ENCODE measurements at regions not wholly inside any gene's neighbourhood (a gene's known extent, or its start where the extent isn't known, plus 50 kb on each side); places are given as distances from the start of the nearest gene placed in this dataset.

GRCh38 chr14:21725250-21725649 lies 51.6 kb upstream of the OR4E1 start:
- H3K4me2 ChIP-seq (ENCODE audit: low read depth, low read length) = no peak overlapping the region
- peak; percentile 65 for FAIRE-seq
- no peaks in the 10 kb centered on the region for H3K36me3 ChIP-seq (replicated peaks in 1 of 2; ENCODE audit: control insufficient read depth in 1 of 2, insufficient read depth in 2 of 2, low read length in 2 of 2)
- H3K79me2 ChIP-seq (ENCODE audit: insufficient read depth, low read length) = no peaks in the 10 kb centered on the region
- H3K9me3 ChIP-seq (ENCODE audit: low read length) = no peaks in the 10 kb centered on the region
- no peak for ATAC-seq
- ChIA-PET CTCF (ENCODE audit: low intra/inter-chr PET ratio, low total read pairs) (no interaction called here), POLR2A (no interaction called here)
- no peak overlapping the region for H3K9ac ChIP-seq (ENCODE audit: insufficient read depth, low read depth, low read length)
- no TSS peak for BruUV-seq (replicated peaks)
- no peak for TF ChIP-seq ZSCAN22 (CRISPR knock-in tag; IDR thresholded peaks at IDR 0.05)
- TF ChIP-seq, protein P1, sequence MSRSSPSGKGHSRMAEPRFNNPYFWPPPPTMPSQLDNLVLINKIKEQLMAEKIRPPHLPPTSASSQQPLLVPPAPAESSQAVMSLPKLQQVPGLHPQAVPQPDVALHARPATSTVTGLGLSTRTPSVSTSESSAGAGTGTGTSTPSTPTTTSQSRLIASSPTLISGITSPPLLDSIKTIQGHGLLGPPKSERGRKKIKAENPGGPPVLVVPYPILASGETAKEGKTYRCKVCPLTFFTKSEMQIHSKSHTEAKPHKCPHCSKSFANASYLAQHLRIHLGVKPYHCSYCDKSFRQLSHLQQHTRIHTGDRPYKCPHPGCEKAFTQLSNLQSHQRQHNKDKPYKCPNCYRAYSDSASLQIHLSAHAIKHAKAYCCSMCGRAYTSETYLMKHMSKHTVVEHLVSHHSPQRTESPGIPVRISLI (CRISPR knock-in tag; IDR thresholded peaks at IDR 0.05; ENCODE audit: borderline replicate concordance) = no peak
- TF ChIP-seq MBNL3 (CRISPR knock-in tag; conservative IDR thresholded peaks at IDR 0.05) = no peak
- no peak for TF ChIP-seq NCOA1 (CRISPR knock-in tag; IDR thresholded peaks at IDR 0.05)
- TF ChIP-seq KLF9 (CRISPR knock-in tag; IDR thresholded peaks at IDR 0.05; ENCODE audit: low read depth) = no peak
- no peak for TF ChIP-seq NCOR1 (IDR thresholded peaks at IDR 0.05; ENCODE audit: borderline replicate concordance, low read length)
- H3K27ac ChIP-seq (ENCODE audit: extremely low read length, insufficient read depth, low read length) = no peak overlapping the region
- WGBS (ENCODE audit: low lambda C conversion rate) = 4% methylated on average over 2 of the region's 2 CpGs
- intact Hi-C loops (cut with micrococcal nuclease; ENCODE audit: unreplicated experiment) (no loop called here), in situ Hi-C loops (cut with HindIII; ENCODE audit: extremely low pct_ligation_motif_present, low pct_unique_long_range_greater_than_20kb) (no loop called here)
- no peak for DNase-seq (ENCODE audit: low spot score)
- H3K27me3 ChIP-seq (ENCODE audit: control insufficient read depth in 1 of 2, insufficient read depth in 2 of 2, low read length in 2 of 2) = peaks cover 0 to 11% of the 10 kb centered on the region in 2 experiments; a peak in 1 of 5 replicates
- no peak overlapping the region for H3K4me3 ChIP-seq (replicated peaks in 1 of 3; ENCODE audit: insufficient read depth in 1 of 3, low read depth in 2 of 3, low read length in 3 of 3)
- H4K20me1 ChIP-seq (ENCODE audit: insufficient read depth, low read length) = no peaks in the 10 kb centered on the region
- H2AFZ ChIP-seq (ENCODE audit: low read length) = no peak overlapping the region
- no peaks in the 10 kb centered on the region for H3K4me1 ChIP-seq (ENCODE audit: insufficient read depth, low read length)

DNA sequence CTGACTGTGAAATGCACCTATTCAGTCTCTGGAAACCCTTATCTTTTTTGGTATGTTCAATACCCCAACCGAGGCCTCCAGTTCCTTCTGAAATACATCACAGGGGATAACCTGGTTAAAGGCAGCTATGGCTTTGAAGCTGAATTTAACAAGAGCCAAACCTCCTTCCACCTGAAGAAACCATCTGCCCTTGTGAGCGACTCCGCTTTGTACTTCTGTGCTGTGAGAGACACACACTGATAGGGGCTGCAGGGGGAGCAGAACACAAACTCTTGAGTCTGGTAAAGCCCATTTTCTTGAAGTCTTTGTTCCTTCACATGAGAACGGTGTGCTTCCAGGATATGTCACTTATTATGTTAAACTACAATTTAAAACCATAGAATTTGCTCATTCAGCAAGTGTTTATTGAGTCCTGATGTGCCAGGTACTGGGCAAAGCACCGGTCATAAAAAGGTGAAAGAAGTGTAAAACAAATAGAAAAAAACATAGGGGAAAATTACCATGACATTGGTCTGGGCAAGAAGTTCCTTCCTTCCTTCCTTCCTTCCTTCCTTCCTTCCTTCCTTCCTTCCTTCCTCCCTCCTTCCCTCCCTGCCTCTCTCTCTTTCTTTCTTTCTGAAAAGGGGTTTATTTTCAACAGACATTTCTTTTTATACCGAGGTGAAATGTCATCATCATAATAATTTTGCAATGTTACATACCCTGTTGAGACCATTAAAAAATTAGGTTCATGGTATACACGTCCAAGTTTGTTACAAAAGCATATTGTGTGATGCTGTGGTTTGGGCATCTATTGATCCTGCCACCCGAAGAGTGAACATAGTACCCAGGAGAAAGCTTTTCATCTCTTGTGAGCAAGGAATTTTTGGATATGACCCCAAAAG lies 50.7 kb upstream of the OR4E1 start:
- Histone ChIP-seq H3K27ac (ENCODE audit: extremely low read length, insufficient read depth, low read length) (no peak overlapping the region), H3K36me3 (replicated peaks in 1 of 2; ENCODE audit: control insufficient read depth in 1 of 2, insufficient read depth in 2 of 2, low read length in 2 of 2) (no peaks in the 10 kb centered on the region), H2AFZ (ENCODE audit: low read length) (no peak overlapping the region), H3K9ac (ENCODE audit: insufficient read depth, low read depth, low read length) (no peak overlapping the region), H3K4me3 (replicated peaks in 1 of 3; ENCODE audit: insufficient read depth in 1 of 3, low read depth in 2 of 3, low read length in 3 of 3) (no peak overlapping the region), H4K20me1 (ENCODE audit: insufficient read depth, low read length) (no peaks in the 10 kb centered on the region), H3K9me3 (ENCODE audit: low read length) (no peaks in the 10 kb centered on the region), H3K27me3 (ENCODE audit: control insufficient read depth in 1 of 2, insufficient read depth in 2 of 2, low read length in 2 of 2) (peaks cover 0 to 11% of the 10 kb centered on the region in 2 experiments; a peak in 1 of 5 replicates), H3K79me2 (ENCODE audit: insufficient read depth, low read length) (no peaks in the 10 kb centered on the region), H3K4me2 (ENCODE audit: low read depth, low read length) (no peak overlapping the region), H3K4me1 (ENCODE audit: insufficient read depth, low read length) (no peaks in the 10 kb centered on the region)
- 17% methylated on average over 8 of the region's 8 CpGs for WGBS (ENCODE audit: low lambda C conversion rate)
- intact Hi-C loops (cut with micrococcal nuclease; ENCODE audit: unreplicated experiment) = no loop called here
- in situ Hi-C loops (cut with HindIII; ENCODE audit: extremely low pct_ligation_motif_present, low pct_unique_long_range_greater_than_20kb) = loop anchor here (25.0 kb wide), 1 partner anchor 112 kb away; no protein-coding TSS in a partner anchor
- BruUV-seq (replicated peaks) = no TSS peak
- no peak for ATAC-seq
- DNase-seq (ENCODE audit: low spot score) = no peak
- ChIA-PET CTCF (ENCODE audit: low intra/inter-chr PET ratio, low total read pairs) (no interaction called here), POLR2A (no interaction called here)
- no peak for FAIRE-seq
- TF ChIP-seq HOXA3 (CRISPR knock-in tag; IDR thresholded peaks at IDR 0.05) (no peak), FIP1L1 (IDR thresholded peaks at IDR 0.05; ENCODE audit: borderline replicate concordance, insufficient read depth, low read depth, low read length) (no peak), PHF5A (CRISPR knock-in tag; IDR thresholded peaks at IDR 0.05; ENCODE audit: low read depth, unreplicated experiment) (no peak), ZNF207 (IDR thresholded peaks at IDR 0.05; ENCODE audit: borderline replicate concordance) (no peak), KLF15 (CRISPR knock-in tag; IDR thresholded peaks at IDR 0.05; ENCODE audit: borderline replicate concordance) (no peak), TP53 (CRISPR knock-in tag; conservative IDR thresholded peaks at IDR 0.05) (no peak), ZNF350 (CRISPR knock-in tag; IDR thresholded peaks at IDR 0.05; ENCODE audit: borderline replicate concordance, low read depth) (no peak), ZNF160 (CRISPR knock-in tag; IDR thresholded peaks at IDR 0.05) (no peak), ZBTB20 (CRISPR knock-in tag; IDR thresholded peaks at IDR 0.05; ENCODE audit: borderline replicate concordance, low read depth) (no peak)

Data from HepG2 (cell line).